NCI-H1105 (cell line): ENCODE measurements at regions not wholly inside any gene's neighbourhood (a gene's known extent, or its start where the extent isn't known, plus 50 kb on each side); places are given as distances from the start of the nearest gene placed in this dataset.

ENCODE experiments used
- DNase-seq: peaks from one replicate; lab custom pipeline; 2025; lab: John Stamatoyannopoulos, UW

DNA sequence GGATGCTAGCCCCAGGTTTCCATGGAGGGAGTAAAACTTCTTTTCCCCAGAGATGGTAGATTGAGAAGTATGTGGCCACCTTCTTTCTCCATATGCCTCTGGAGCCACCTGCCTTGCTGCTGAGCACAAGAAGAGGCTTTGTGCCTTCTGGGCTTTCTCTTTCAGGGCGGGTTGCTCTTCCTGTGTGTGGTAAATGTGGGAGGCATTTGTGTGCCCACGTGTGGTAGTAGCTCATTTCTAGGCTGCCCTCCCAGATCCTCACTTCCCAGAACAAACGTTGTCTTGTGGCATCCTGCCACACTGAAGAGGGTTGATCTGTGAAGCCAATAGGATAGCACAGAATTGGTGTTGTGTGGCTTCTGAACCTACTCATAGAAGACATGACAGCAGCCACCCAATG, 342.0 kb upstream of the PODXL start:
- DNase-seq: no peak

DNA sequence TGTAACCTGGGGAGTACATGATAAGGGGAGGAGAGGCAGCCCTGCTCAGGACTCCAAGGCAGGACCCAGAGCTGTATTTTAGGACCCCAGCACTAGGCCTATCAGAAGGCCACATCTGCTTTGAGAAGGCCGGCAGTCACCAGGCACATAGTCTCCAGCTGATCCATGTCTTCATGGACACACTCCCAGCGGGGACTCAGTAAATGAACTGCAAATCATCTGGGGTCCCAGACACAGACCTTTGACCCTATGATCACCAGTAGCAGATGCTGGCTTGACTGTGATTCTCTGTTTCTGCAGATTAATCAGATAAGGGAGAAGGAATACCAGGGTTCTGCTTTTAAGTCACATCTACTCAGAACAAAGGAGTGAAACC, 341.4 kb upstream of the PODXL start:
- DNase-seq: no peak

DNA sequence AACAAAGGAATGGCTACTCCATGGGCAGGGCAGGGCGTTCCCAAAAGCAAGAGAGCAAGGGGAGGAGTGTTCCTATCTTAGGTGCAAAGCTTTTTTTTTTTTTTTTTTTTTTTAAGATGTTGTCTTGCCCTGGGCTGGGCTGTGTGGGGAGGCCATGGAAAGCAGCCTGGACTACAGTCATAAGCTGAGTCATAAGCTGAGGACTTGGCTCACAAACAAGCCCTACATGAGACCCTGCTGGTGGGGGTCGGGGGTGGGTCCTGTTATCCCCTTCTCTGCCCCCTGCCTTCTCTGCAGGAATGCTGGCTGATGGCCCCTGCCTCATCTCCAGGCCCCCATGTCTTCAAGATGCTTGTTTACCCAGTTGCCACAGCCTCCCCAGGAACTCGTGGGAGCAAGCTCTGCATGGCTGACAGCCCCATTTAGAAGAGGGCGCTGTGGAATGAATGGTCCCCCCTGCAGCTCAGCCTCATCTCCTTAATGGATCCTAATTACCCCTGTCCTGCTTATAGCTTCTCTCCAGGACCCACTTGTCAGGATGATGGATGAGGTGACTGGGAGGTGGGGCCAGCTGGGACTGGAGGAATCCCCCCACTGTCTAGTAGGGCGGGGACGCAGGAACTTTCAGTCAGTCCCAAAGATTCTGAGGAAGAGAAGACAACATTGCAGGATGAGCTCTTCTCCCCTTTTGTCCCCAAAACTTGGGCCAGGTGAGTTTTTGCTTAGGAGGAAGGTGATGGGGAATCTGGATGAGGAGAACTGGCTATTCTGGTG, 340.8 kb upstream of the PODXL start:
- DNase-seq: no peak

DNA sequence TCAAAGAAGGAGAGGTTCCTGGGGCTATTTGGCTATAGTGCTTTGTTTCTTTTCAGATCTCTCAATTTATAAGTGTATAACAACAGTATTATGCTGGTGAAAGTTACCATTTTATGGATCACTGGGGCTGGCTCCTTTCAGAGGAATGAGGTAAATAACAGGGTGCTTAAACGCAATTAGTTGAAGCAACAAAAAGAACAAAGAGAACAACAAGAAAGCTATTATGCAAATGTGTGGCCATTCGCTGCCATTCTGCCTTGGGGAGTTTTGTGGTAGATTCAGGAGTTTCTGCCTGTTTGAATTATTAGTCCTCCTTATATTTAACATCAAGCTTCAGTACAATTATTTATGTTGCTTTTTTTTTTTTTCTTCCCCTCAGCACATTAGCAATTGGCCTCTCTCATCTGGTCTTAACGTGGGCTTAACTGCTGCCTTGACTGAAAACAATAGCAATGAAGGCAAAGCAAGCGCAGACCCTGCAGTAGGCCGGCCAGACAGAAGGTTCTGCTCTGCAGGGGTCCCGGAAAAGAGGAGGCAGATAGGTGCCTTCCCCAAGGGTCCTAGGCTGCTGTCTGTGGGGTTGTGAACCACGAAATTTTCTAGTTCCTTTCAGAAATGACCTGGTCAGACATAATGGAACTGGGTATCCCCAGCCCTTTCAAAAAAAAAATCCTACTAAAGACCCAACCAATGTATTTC, 339.9 kb upstream of the PODXL start:
- DNase-seq: peak; percentile 41

DNA sequence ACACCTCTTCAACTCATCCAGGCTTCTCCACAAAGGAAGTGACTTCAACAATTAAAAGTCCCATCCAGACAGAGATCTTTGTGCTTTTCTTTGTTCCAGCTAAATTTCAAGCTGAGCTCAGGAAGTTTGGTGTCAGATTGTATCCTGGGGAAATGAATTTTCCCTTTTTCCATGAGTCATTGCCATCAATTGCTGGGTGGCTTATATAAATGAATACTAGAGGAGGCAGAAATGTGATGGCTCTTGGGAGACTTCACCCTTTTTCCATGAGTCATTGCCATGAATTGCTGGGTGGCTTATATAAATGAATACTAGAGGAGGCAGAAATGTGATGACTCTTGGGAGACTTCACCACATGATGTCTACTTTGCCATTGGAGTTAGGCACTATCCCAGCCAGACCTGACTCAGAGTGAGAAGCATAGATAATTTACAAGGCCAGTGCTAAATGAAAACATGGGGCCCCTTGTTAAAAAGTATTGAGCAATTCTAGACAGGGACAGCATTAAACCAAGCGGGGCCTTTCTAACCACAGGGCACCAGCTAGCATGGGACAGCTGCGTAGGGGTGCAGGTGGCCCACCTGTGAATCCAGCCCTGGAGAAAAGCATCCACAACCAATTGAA, 339.2 kb upstream of the PODXL start:
- no peak for DNase-seq

DNA sequence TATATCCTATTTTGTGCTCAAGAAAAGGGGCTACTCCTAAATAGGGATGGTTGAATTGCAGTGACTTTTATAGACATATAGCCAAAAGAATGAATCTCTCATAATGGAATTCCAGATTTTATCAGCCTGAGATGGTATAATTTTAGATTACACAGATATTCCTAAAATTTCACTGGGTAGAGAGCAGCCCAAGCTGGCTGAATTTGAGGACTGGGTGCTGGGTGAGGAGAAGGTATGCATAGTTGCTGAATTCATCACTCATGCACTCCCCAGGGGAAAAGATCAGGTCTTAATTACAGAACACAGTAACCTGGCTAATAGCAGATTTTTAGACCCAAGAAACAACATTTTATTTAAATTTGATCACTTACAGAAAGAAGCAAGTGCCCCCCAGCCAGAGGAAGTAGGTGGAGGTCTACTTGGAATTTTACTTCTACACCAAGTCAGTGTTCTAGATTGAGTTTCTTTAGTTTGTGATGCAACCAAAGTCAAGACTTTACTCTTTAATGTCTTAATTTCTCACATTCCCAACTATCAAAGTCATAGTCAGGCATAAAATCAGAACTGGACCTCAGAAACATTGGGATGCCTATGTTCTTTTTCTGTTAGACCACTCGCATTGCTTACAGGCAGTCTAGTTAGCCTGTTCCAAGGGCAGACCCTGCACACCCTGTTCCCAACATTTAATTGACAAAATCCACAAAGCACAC, 337.4 kb upstream of the PODXL start:
- no peak for DNase-seq

DNA sequence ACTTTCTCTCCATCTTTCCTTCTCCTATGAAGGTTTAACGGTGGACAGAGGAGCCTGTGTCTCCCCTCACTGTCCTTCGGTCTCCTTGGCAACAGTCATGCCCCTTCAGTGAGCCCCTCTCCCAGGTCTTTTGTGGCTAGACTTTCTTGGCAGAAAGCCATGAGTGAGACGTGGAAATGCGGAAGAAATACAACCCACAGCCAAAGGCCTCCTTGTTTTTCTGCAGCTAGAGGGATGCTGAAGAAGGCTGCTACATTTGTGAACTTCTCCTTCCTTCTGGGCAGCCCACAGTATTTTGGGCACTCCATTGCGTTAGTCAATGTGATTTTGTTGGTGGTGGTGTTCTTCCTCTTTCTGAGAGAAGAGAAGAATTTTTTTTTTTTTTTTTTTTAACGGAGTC, 333.7 kb upstream of the PODXL start:
- no peak for DNase-seq

DNA sequence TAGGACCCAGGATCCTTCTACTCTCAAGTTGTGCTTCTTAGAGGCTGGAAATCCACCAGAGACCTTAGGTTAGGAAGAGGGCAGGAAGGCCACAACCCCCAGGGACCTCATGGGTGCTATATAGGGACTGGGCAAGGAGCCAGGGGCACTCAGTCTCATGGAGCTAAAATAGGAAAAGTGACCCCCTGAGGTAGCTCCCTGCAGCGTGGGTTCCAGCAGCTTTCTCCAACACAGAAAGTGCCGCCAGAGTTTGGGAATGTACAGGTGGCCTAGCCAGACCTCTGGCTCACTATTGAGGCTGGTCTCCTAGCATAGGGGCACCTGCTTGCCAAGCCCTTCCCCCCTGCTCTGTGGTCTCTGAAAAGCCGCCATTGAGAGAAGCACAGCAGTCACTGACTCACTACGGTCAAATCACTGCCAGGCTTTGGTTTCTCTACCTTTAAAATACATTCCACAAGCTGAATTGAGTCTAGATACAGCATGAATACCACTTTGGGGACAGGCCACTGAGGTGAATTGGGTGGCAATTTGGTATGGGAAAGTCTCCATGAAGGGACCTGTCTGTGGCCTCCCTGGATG, 333.2 kb upstream of the PODXL start:
- DNase-seq: no peak

DNA sequence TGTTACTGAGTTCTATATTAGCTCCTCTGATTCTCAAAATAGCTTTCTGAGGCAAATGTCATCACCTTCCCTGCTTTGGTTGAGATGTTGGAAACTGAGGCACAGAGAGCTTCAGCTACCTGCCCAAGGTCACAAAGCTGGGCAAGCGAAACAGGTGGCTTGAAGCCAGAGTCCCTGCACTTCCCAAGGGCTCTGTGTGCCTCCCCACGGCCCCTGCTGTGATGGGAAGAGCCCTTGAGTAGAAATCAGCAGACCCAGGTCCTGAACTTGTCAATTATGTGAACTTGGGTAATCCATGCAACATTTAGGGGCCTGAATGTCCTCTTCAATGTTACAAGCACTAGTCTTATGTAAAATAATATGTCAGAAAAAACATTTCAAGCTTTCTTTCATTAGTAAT, 327.3 kb upstream of the PODXL start:
- DNase-seq: no peak

DNA sequence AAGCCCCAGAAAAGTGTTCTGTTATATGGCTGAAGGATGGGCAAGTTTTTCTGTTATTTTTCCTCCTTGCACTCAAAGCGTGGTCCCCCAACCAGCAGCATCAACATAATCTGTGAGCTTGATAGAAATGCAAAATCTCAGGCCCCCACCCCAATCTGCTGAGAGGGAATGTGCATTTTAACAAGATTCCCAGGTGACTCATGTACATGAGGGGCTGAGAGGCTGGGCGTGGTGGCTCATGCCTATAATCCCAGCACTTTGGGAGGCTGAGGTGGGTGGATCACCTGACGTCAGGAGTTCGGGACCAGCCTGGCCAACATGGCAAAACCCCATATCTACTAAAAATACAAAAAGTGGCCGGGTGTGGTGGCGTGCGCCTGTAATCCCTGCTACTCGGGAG, 326.8 kb upstream of the PODXL start:
- no peak for DNase-seq

DNA sequence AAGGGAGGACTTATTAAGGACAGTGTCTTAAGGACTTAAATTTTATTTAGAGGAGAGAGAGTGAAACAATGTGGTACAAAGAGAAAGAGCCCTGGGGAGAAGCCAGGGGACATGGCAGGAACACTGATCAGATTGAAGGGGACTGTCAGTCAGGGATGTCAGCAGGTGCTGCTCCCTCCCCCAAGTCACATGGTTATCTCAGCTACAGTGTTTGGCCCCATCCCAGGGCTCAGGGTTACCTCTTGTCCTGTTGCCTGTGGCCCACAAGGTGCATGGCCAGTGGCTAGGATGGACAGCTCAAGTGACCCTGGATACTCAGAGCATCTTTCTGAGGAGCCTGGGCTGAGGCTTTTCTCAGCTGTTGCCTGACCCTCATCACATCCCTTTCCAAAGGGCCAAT, 325.9 kb upstream of the PODXL start:
- no peak for DNase-seq

DNA sequence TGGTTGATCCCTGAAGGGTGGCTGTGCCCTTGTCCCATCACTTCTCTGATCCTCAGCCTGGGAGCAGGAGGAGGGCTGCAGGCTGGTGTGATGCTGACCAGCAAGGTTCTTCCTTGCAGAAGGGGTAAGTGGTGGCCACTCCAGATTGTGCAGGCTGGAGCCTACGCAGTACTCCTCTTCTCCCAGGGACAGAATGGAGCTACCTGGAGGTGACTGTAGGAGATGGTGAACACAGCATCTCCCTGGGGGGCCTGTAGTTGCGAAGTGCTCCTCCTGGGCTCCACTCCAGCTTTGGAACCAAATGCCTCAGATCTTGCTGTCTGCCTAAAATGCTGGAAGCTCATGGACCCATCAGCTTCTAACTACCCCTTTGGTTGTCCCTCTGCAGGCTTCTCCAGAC, 323.6 kb upstream of the PODXL start:
- no peak for DNase-seq

DNA sequence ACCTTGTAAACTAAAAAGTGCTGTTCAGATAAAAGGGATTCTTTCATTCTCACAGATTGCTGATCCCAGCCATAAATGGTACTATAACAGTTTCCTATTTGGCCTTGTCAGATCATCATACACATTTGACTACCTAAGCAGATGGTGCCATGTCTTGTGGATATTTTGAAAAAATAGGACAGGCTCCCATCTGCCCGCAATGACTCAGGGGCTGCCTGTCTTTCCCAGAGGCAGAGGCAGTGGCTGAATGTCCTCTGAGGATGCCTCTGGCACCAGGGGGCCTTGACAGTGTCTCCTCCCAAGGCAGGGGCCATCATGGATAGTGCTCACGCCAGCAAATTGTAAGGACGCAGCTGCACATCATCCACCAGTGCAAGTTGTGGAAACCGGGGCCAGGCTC, 323.0 kb upstream of the PODXL start:
- DNase-seq: no peak

DNA sequence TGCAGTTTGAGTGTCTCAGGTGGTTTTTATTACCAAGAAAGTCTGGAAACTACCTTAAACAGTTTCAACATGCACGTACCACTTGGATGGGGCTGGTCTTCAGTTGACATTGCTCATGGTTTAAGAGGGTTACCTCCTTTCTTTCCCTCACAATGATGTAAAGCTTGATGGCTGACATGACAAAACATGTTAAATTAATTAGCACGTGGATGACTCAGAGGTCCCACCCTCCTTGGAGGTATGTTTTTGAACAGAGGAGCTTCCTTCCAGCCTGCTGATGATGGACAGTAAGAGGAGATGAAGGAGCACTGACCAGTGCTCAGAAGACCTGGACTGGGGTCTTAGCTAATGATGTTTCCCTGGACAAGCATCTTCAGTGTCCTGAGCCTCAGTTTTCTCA, 322.3 kb upstream of the PODXL start:
- no peak for DNase-seq

DNA sequence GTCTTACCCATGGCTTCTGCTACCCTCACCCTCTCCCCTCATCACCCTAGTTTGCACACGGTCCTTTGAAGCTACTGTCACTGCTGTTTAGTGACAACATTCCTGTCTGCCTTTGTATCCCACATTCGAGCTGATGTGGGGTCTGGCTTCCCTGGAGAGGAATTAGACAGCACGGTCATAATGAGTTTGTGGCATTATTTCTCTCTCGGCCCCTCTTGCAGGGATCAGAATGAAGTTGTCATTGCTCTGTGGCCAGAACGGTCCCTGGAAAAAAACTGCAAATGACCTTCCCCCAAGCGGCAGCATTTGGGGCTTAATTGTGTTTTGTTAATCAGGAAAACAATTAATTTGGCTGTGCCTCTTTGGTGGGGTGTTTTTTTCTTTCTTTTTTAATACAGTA, 317.2 kb upstream of the PODXL start:
- no peak for DNase-seq

DNA sequence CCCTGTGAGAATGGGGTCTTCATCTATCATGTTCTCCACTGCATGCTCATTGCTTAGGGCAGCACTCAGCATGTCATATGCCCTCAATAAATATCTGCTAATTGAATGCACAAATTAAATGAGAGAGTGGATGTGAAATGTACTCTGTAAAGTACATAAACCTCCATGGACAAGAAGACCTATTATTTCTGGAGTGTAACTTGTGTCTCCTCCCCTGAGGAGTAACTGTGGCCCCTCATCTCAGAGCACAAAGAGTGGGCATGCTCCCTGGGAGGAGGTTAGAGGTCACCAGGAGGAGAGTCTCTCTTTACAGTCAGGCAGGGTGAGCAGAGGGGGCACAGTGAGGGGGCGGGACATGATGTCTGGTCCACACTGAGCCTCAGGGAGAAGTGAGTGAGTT, 313.6 kb upstream of the PODXL start:
- DNase-seq: no peak

DNA sequence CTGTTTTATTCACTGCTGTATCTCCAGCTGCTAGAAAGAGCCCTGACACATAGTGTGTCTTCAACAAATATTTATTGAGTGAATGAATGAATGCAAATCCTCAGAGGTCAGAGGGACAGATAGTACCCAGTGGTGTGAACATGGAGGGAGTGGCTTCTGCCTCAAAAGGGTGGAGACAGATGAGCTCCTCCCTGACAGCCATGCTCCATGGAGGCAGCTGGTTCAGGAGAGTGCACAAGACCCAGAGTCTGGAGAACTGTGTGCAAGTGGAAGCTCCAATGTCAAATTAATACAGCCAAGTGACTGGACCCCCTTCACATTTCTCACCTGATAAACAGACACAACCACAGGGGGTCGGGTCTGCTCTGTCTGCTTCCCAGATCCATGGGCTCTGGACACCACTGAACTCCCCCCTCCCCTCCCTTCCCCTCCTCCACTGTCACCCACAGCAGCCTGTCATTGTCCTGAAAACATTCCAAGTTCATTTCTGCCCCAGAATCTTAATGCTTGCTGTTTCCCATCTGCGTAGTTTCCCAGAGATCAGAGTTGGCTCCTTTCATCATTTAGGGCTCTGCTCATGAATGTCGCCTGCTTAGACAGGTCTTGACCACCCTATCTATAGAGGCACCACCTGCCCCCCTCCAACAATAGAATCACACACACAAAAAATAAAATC, 312.9 kb upstream of the PODXL start:
- DNase-seq: no peak

DNA sequence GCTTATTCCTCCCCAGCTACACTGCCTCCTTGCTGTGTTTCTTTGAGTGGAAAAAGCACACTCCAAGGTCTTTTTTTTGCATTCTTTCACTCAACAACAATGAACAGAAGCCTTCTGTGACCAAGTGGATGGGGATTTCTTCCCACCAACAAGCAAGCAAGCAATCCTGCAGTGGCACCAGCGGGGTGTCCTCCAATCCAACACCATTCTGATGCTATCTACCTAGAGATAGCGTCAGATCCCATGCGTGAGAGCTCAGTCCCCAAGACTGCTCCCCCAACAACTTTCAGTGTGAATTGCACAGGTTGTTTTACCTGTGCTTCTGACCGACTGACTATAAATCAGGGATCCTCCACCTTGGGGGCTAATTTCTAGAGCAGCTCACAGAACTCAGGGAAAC, 311.0 kb upstream of the PODXL start:
- DNase-seq: no peak

DNA sequence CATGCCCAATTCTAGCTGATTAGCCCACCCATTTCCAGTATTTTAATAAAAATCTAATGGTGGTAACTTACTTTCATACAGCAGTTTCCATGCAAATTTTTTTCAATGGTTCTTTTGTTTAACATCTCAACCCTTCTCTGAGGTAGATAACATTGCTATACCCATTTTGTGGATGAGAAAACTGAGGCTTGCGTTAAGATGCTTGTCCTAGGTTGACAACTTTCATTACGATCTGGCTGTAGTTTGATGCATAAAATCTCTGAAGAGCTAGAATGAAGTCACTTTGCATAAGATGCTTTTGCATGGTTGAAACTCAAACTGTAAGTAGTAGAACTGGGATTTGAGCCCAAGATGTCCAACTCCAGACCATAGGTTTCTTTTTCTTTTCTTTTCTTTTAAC, 309.5 kb upstream of the PODXL start:
- DNase-seq: no peak

DNA sequence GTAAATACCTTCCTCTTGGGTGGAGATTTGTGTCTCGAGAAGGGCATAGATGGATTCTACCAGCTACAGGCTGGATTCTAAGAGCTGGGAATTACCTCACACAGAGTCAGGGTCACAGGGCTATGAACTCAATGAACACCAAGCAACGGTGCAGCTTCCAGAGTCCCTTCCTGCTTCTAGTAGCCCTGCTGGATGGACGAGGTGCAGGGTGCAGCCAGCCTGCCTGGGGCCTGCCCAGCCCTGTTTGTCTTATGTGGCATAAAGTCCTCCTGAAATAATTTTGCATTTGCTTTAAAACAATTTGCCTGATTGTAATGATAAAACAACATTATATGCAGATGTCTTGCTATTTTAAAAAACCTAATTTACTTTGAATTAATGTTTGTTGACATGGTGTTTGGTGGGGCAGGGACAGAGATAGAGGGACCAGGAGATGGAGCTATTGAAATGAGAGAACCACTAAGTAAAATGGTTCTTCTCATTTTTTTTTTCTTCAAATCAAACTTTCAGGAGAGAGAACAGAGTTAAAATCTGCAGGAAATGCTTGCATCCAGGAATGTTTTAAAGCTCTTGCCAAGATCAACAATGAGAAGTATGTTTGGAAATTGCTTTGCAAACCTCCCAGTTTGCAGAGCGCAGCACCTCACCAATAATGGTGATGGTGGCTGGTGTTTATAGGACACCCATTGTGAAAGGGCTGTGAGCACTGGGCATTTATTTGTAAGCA, 305.4 kb upstream of the PODXL start:
- DNase-seq: no peak

DNA sequence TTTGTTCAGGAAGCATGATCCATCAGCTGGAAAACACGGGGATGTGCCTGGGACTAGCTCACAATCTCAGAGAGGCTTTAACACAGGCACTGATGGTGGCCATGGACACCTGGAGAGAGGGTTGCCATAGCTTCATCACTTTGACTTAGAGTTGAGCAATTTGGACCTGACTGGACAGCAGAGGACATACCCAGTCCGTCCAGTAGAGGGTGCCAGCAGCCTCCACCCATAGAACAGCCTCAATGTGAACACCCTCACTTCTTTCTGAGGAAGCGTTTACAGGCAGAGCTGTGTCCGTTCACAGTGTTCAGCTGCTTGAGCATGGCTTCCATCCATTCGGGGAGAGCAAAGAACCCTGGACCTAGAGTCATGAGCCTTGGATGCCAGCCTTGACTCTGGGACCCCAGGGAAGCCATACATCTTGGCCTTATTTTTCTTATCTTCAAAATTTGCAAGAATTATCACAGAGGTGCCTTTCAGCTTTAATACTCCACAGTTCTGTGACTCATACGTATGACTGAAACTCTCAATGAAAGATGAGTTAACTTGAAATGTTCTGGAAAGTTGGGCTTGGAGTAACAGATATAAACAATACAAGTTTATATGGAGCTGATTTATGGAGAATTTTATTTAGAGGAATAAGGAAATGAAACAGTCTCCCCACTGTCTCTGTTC, 302.9 kb upstream of the PODXL start:
- DNase-seq: peak; percentile 55
